IMR-90 (cell line): ENCODE measurements at regions not wholly inside any gene's neighbourhood (a gene's known extent, or its start where the extent isn't known, plus 50 kb on each side); places are given as distances from the start of the nearest gene placed in this dataset.

Experiments used
- CEBPB ChIP-seq: IDR thresholded peaks from 2 replicates; pipeline ENCODE4 v1.6.1; 2012; ENCODE audit warnings: low read depth, low read length, improper control_type of control experiment
- CHD1 ChIP-seq: IDR thresholded peaks from 2 replicates; pipeline ENCODE4 v1.6.1; 2012; ENCODE audit warnings: low read depth, low read length, improper control_type of control experiment
- CTCF ChIP-seq: conservative IDR thresholded peaks from 2 replicates; pipeline ENCODE4 v1.5.1; 2012; ENCODE audit warnings: mild to moderate bottlenecking, low read depth, low read length, improper control_type of control experiment
- MAFK ChIP-seq: IDR thresholded peaks from 2 replicates; pipeline ENCODE4 v1.6.1; 2012; ENCODE audit warnings: low read depth, low read length, improper control_type of control experiment
- POLR2A ChIP-seq: IDR thresholded peaks from 2 replicates; pipeline ENCODE4 v1.6.1; 2012; ENCODE audit warnings: mild to moderate bottlenecking, low read depth, low read length
- RAD21 ChIP-seq: IDR thresholded peaks from 2 replicates; pipeline ENCODE4 v1.6.1; 2012; ENCODE audit warnings: low read length, improper control_type of control experiment
- SMC3 ChIP-seq: fragments of 150-350 bp; IDR thresholded peaks from 2 replicates; pipeline ENCODE4 v1.6.1; 2016; ENCODE audit warnings: low read depth, mild to moderate bottlenecking, antibody characterized with exemption, low read length, moderate library complexity
- USF2 ChIP-seq: fragments of 150-350 bp; IDR thresholded peaks from 2 replicates; pipeline ENCODE4 v1.6.1; 2017; ENCODE audit warnings: mild to moderate bottlenecking, antibody characterized with exemption, low read length, low read depth

- TF ChIP-seq CTCF (no peak), RAD21 (no peak), USF2 (no peak), CHD1 (no peak), POLR2A (no peak), MAFK (no peak), CEBPB (no peak), SMC3 (no peak)
Measured at GRCh38 chr4:66972087-66972486, 573.2 kb downstream of the CENPC start.
